HG02973 (cell line): ENCODE measurements at regions not wholly inside any gene's neighbourhood (a gene's known extent, or its start where the extent isn't known, plus 50 kb on each side); places are given as distances from the start of the nearest gene placed in this dataset.
"Not testable (repeated sequence)": the region's sequence is repeated elsewhere in the genome, so short reads cannot be mapped to it uniquely, and the experiment has no call there.

ENCODE experiments used
- ATAC-seq: cut with Tn5 transposase; IDR thresholded peaks from one replicate; pipeline ENCODE4 v1.9.1; 2021; ENCODE audit warnings: moderate library complexity; ENCODE audit not compliant: unreplicated experiment

DNA sequence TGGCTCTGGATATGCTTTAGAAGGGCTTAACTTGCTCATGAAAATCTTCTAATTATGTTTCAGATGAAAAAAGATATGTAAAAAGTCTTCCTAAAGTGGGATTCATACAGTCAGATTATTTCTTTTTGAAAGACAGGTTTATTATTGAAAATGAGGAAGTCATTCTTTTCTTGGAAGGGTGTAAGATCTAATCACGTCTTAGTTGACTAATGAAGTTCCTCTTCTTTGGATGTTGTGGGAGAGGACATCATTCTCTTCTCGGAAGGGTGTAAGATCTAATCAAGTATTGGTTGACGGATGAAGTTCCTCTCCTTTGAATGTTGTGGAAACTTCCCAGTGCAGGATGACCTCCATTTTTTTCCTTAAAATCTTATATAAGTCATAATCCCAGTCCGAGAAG, 74.9 kb downstream of the ALG10 start:
- ATAC-seq, result no peak

DNA sequence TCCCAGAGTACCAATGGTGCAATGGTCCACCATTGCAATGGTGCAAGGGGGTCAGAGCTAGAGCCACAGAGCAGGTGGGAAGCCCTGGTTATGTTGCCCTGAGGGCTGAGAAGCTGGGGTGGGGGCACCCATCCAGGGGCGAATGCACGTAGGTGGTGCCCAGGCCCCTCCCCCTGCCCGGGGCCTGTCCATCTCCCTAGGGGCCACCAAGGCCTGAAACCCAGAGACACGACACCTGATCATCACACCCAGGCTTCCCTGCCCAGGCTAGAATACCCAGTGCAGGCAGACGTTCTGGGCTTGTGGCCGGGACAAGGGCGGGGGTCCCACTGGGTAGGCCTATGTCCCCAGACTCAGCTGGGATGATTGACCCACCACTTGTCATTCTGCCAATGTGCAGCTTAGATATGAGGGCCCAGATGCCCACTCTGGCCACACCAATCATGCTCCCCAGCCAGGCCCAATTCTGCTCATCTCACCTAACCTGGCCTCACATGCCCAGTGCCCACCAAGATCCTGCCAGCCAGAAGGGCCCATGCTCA, 83.2 kb downstream of the ALG10 start:
- ATAC-seq, result no peak

GRCh38 chr12:34106172-34106571, 83.9 kb downstream of the ALG10 start:
- no peak for ATAC-seq

GRCh38 chr12:34107016-34107415, 84.7 kb downstream of the ALG10 start:
- no peak for ATAC-seq

DNA sequence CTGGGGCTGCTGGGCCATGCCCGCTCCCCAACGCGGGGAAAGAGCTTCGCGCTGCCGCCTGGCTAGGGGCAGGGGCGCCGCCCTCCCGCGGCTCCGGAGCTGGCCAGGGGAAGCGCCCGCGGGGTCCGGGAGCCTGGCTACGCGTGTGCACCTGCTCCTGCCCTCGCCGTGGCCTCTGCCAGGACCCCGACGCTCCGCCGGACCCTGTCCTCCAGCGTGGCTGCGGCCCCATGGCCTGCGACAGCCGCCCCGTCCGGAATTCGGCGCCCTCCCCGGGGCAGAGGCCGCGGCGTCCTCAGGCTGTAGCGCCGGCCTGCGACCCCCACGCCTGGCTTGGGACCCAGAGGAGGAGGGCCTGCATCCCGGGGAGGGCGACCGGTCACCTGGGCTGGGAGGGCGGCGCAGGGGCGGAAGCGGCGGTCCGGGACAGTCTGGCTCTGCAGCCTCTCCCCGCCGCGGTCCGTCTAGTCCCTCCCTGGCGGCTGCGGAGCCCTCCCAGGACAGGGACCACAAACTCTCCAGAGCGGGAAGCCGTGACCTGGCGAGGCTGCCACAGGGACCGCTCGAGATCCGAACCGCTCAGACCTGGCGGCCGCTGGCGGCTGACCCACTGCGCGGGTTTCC, 85.6 kb downstream of the ALG10 start:
- no peak for ATAC-seq

- no peak for ATAC-seq
Observed at GRCh38 chr12:34108405-34108803, 86.1 kb downstream of the ALG10 start.

- ATAC-seq, result no peak
Observed at GRCh38 chr12:34108967-34109366, 86.7 kb downstream of the ALG10 start.

DNA sequence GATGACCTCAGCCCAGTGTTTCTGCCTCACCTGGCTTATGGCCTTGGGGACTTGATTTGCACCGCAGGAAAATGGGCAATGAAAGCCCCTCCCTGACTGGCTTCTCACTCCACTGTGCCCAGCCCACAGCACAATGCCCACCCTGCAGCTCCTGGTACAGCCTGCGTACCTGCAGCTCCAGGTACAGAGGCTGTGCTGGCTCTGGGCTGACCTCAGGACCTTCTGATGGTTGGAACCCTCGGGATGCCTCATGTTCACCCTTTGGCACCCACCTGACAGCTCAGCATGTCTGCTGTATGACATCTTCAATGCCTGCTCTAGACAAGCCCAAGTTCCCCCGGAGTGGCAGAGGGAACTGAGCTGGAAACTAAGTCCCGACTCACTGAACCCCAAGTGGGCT, 87.1 kb downstream of the ALG10 start:
- ATAC-seq, result no peak

DNA sequence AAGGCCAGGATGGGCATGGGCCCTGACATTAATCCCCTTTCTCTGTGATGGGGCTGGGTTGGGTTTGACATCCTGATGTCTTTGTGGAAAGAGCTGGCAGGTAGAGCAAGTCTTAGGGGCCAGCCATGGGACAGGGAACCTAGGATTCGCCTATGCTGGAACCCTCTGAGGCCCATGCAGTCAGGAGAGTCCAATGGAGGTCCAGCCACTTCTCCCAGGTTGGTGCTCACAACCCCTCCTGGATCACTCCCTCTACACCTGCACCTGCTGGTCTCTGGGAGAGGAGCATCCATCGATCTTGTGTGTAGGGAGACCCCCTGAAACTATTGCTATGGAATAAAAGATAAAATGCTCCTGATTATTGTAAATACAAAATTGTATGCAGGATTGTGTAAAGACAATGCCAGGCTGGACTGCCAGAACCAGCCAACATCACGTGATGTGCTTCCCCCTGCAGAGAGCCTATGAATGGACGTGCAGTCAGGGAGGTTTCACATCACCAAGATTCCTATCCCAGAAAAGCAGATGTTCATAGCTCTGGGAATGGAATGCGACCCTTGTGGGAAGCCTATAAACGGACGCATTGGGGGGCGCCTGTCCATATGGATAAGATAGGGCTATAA, 87.7 kb downstream of the ALG10 start:
- not testable (repeated sequence) for ATAC-seq

- ATAC-seq, result no peak
Observed at GRCh38 chr12:34119366-34119765, 97.1 kb downstream of the ALG10 start.

GRCh38 chr12:34121360-34121759, 99.1 kb downstream of the ALG10 start:
- no peak for ATAC-seq

DNA sequence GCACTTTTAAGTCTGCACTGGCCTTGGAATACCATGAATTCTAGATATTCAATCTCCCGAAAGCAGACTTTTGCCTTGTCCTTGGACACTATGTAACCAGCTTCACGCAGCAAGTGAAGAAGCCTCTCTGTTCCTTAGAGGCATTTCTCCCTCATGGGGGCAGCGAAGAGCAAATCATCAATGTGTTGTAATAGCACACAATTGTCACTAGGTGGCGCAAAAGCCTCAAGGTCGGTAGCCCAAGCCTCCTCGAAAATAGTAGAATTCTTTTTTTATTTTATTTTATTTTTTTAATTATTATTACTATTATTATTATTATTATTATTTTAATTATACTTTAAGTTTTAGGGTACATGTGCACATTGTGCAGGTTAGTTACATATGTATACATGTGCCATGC, 100.8 kb downstream of the ALG10 start:
- ATAC-seq, result peak; percentile 68

GRCh38 chr12:34124608-34125007, 102.3 kb downstream of the ALG10 start:
- no peak for ATAC-seq

GRCh38 chr12:34126239-34126641, 103.9 kb downstream of the ALG10 start:
- ATAC-seq, result no peak

- ATAC-seq, result no peak
Observed at GRCh38 chr12:34126805-34127204, 104.5 kb downstream of the ALG10 start.

GRCh38 chr12:34127379-34127778, 105.1 kb downstream of the ALG10 start:
- ATAC-seq, result not testable (repeated sequence)

GRCh38 chr12:34142430-34142829, 120.1 kb downstream of the ALG10 start:
- no peak for ATAC-seq

DNA sequence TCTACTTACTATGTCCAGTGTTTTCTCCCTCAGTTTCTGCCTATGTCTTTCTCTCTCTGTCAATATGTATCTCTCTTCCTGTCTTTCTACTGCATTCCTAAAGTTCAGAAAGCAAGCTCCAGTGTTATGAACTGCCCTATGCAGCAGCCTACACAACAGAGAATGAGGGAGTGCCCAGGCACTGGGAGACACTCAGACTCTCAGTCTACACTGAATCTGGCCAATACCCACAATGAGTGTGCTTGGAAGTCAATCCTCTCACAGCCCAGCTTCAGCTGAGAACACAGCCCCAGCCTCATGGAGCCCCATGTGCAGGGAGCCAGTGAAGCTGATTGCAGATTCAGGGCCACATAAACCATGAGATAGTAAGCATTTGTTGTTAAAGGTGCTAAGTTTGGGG, 128.7 kb downstream of the ALG10 start:
- no peak for ATAC-seq

GRCh38 chr12:34163443-34163842, 141.1 kb downstream of the ALG10 start:
- ATAC-seq, result no peak

DNA sequence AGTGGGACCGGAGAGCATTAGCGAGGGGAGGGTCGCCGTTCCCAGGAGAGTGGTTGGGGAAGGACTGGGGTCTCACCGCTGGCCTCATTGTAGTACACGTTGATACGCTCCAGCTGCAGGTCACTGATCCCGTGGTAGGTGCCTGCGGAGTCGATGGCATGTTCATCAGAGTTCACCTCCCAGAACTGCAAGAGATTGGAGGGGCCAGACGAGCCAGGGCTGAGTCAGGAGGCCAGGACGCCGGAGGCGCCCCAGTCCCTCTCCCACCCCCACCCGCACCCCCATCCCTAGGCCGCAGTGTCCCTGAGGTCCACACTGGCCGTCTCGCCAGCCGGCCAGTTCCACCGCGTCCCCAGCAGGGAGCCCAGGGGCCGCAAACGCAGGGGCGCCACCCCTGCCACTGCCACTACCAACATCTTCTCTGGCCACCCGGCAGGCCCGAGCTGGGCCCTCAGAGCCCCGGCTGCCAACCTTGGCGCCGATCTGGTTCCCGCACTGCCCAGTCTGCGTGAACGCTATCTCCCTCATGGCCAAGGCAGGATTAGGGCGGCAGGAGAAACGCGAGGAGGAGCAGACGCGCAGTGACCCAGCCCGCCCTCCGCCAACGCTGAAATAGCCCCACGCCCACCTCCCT, 144.2 kb downstream of the ALG10 start:
- no peak for ATAC-seq

GRCh38 chr12:34168507-34168906, 146.2 kb downstream of the ALG10 start:
- not testable (repeated sequence) for ATAC-seq

DNA sequence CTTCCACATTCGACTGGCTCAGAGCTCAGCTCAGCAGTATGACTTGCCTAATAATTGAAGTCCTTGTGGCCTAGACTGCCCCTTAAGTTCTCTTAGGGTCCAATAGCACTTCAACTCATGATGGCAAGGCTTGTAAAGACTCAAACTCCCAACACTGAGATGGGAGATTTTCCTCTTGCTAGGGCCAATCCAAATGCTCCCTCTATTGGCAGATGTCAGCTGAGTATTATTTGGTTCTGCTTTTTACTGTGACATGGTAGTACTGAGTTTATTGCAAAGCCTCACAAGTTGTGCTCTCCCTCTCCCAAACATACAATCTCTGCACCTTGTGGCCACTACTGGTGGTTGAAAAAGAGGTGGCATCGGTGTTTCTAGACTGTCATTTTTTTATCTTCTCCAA, 164.2 kb downstream of the ALG10 start:
- no peak for ATAC-seq
